GM12864 (cell line): ENCODE measurements at regions not wholly inside any gene's neighbourhood (a gene's known extent, or its start where the extent isn't known, plus 50 kb on each side); places are given as distances from the start of the nearest gene placed in this dataset.

Experiments
- DNase-seq: peaks from one replicate; pipeline ENCODE4 v3.0.0-alpha.2; 2011; ENCODE audit warnings: low read depth
- H3K4me3 ChIP-seq: 2 replicates; pipeline ENCODE4 v1.5.1; 2011; ENCODE audit warnings: mild to moderate bottlenecking, low read depth, low read length, control low read depth
- CTCF ChIP-seq: IDR thresholded peaks from 2 replicates; pipeline ENCODE4 v1.5.1; 2011; ENCODE audit warnings: low read depth, mild to moderate bottlenecking, moderate library complexity, low read length, control low read depth, inconsistent platforms; ENCODE audit errors: missing control alignments

GRCh38 chr11:25777343-25777742 is 554.6 kb upstream of the ANO3 start:
- no peak for TF ChIP-seq CTCF
- DNase-seq: no peak
- H3K4me3 ChIP-seq: no peak overlapping the region

- DNase-seq: no peak
- H3K4me3 ChIP-seq: no peak overlapping the region
- TF ChIP-seq CTCF: no peak
Measured at GRCh38 chr11:25779033-25779432, 552.9 kb upstream of the ANO3 start.

GRCh38 chr11:25787416-25787815 is 544.5 kb upstream of the ANO3 start:
- DNase-seq: no peak
- H3K4me3 ChIP-seq: no peak overlapping the region
- TF ChIP-seq CTCF: no peak

- TF ChIP-seq CTCF: no peak
- H3K4me3 ChIP-seq: no peak overlapping the region
- DNase-seq: no peak
Measured at GRCh38 chr11:25790396-25790795, 541.5 kb upstream of the ANO3 start.

- no peak for DNase-seq
- no peak overlapping the region for H3K4me3 ChIP-seq
- no peak for TF ChIP-seq CTCF
Measured at GRCh38 chr11:25793637-25794036, 538.3 kb upstream of the ANO3 start.

- no peak overlapping the region for H3K4me3 ChIP-seq
- no peak for TF ChIP-seq CTCF
- no peak for DNase-seq
Measured at GRCh38 chr11:25794804-25795203, 537.1 kb upstream of the ANO3 start.

GRCh38 chr11:25816411-25816810 is 515.5 kb upstream of the ANO3 start:
- no peak overlapping the region for H3K4me3 ChIP-seq
- TF ChIP-seq CTCF: no peak
- no peak for DNase-seq
